Omental fat pad (tissue), 3 donors: ENCODE measurements at regions not wholly inside any gene's neighbourhood (a gene's known extent, or its start where the extent isn't known, plus 50 kb on each side); places are given as distances from the start of the nearest gene placed in this dataset.

Experiments used
- ATAC-seq: fragments of 150-250 bp; one replicate; pipeline ENCODE4 v1.9.1; 2016; ENCODE audit warnings: mild to moderate bottlenecking, moderate library complexity; ENCODE audit not compliant: low FRiP score
- DNase-seq: peaks from one replicate; pipeline ENCODE4 v3.0.0-alpha.2; 2019; ENCODE audit warnings: low spot score
- CTCF ChIP-seq, 3 donors: fragments of 450-650 bp; IDR thresholded peaks; one replicate each; pipeline ENCODE4 v1.5.1; 2016 to 2017; ENCODE audit warnings: antibody characterized with exemption in 3 of 3, mild to moderate bottlenecking in 3 of 3, moderate library complexity in 2 of 3

- ATAC-seq (no peak), DNase-seq (no peak)
- TF ChIP-seq CTCF (IDR thresholded peaks at IDR 0.05) = no peak
These were observed 694.3 kb downstream of the MCTP2 start for GRCh38 chr15:94925680-94926079.

GRCh38 chr15:94927003-94927402 is 695.6 kb downstream of the MCTP2 start:
- no peak for TF ChIP-seq CTCF (IDR thresholded peaks at IDR 0.05)
- ATAC-seq = no peak
- no peak for DNase-seq

- ATAC-seq (no peak), DNase-seq (no peak)
- no peak for TF ChIP-seq CTCF (IDR thresholded peaks at IDR 0.05)
These were observed 697.9 kb downstream of the MCTP2 start for GRCh38 chr15:94929282-94929681.

GRCh38 chr15:94930441-94930840 is 699.1 kb downstream of the MCTP2 start:
- TF ChIP-seq CTCF (IDR thresholded peaks at IDR 0.05) = no peak
- no peak for ATAC-seq
- no peak for DNase-seq

GRCh38 chr15:94930960-94931359 is 699.6 kb downstream of the MCTP2 start:
- TF ChIP-seq CTCF (IDR thresholded peaks at IDR 0.05) = no peak
- DNase-seq (no peak), ATAC-seq (no peak)

- no peak for ATAC-seq
- TF ChIP-seq CTCF (IDR thresholded peaks at IDR 0.05) = no peak
- DNase-seq = no peak
These were observed 703.1 kb downstream of the MCTP2 start for GRCh38 chr15:94934440-94934839.

GRCh38 chr15:94937242-94937641 is 705.9 kb downstream of the MCTP2 start:
- ATAC-seq (no peak), DNase-seq (no peak)
- TF ChIP-seq CTCF (IDR thresholded peaks at IDR 0.05) = no peak
